ENCODE measurements at regions not wholly inside any gene's neighbourhood (a gene's known extent, or its start where the extent isn't known, plus 50 kb on each side); places are given as distances from the start of the nearest gene placed in this dataset.

- Histone ChIP-seq H3K27ac (ENCODE audit: low read length, poor library complexity, severe bottlenecking) (no peak overlapping the region), H4K91ac (ENCODE audit: low read length) (no peak overlapping the region), H3K9ac (ENCODE audit: low read length) (no peak overlapping the region), H2BK12ac (ENCODE audit: low read length in 2 of 2) (no peak overlapping the region), H3K79me1 (replicated peaks; ENCODE audit: low read length, poor library complexity, severe bottlenecking) (no peaks in the 10 kb centered on the region), H3K9me3 (ENCODE audit: control insufficient read depth, low read length) (peaks cover 7% of the 10 kb centered on the region), H3K14ac (ENCODE audit: low read length in 2 of 2) (no peak overlapping the region), H3K36me3 (ENCODE audit: control insufficient read depth in 1 of 2, insufficient read depth in 2 of 2, low read depth in 1 of 2, low read length in 2 of 2) (no peaks in the 10 kb centered on the region), H3K18ac (ENCODE audit: low read depth in 1 of 2, low read length in 2 of 2) (no peak overlapping the region), H2BK15ac (ENCODE audit: low read depth, poor library complexity, severe bottlenecking) (no peak overlapping the region), H2BK5ac (ENCODE audit: low read depth, low read length, poor library complexity, severe bottlenecking) (no peak overlapping the region), H4K8ac (ENCODE audit: low read length) (no peak overlapping the region), H3K4me1 (ENCODE audit: control insufficient read depth, insufficient read depth, low read depth, low read length) (no peaks in the 10 kb centered on the region), H2AK5ac (ENCODE audit: low read length, severe bottlenecking) (no peak overlapping the region), H2AFZ (ENCODE audit: low read depth, low read length) (no peak overlapping the region), H3K4ac (ENCODE audit: low read depth in 1 of 2, low read length in 2 of 2) (no peak overlapping the region), H2BK120ac (ENCODE audit: low read depth, low read length) (no peak overlapping the region), H3K4me2 (ENCODE audit: low read length, poor library complexity, severe bottlenecking) (no peak overlapping the region), H3K23ac (ENCODE audit: low read length in 2 of 2) (no peak overlapping the region), H3K4me3 (ENCODE audit: insufficient read depth in 1 of 2, low read depth in 1 of 2, low read length in 2 of 2) (no peak overlapping the region), H3K27me3 (ENCODE audit: control insufficient read depth in 1 of 2, insufficient read depth in 1 of 2, low read length in 2 of 2) (no peaks in the 10 kb centered on the region)
- DNase-seq = peak; percentile 9
- WGBS = 28% methylated on average over 4 of the region's 4 CpGs
Observed at GRCh38 chr13:57558051-57558467, 73.5 kb upstream of the PCDH17 start.

DNA sequence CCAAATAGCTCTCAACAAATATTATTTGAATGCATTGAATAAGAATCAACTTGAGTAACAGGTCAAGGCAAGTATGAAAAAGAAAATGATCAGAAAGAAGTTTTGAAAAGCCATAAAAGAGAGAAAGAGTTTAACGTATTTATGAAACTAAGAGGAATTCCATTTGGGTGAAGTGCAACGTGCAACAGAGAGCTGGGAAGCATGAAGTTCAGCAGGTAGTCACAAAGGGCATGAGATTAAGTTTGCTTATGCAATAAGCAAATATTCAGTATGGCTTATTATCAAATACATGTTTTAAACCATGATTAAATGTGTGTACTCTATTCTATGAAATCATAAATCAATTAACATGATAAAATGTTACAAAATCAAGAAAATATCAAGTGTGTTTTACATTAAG lies 62.7 kb upstream of the PCDH17 start:
- WGBS = 55% methylated on average over 2 of the region's 2 CpGs
- no peak overlapping the region for H2BK15ac ChIP-seq (ENCODE audit: low read depth, poor library complexity, severe bottlenecking)
- no peak overlapping the region for H2AFZ ChIP-seq (ENCODE audit: low read depth, low read length)
- H3K18ac ChIP-seq (ENCODE audit: low read depth in 1 of 2, low read length in 2 of 2) = no peak overlapping the region
- H2BK12ac ChIP-seq (ENCODE audit: low read length in 2 of 2) = no peak overlapping the region
- no peak for DNase-seq
- no peaks in the 10 kb centered on the region for H3K4me1 ChIP-seq (ENCODE audit: control insufficient read depth, insufficient read depth, low read depth, low read length)
- no peak overlapping the region for H2AK5ac ChIP-seq (ENCODE audit: low read length, severe bottlenecking)
- H2BK120ac ChIP-seq (ENCODE audit: low read depth, low read length) = no peak overlapping the region
- no peak overlapping the region for H4K8ac ChIP-seq (ENCODE audit: low read length)
- H2BK5ac ChIP-seq (ENCODE audit: low read depth, low read length, poor library complexity, severe bottlenecking) = no peak overlapping the region
- no peak overlapping the region for H3K4me3 ChIP-seq (ENCODE audit: insufficient read depth in 1 of 2, low read depth in 1 of 2, low read length in 2 of 2)
- H3K36me3 ChIP-seq (ENCODE audit: control insufficient read depth in 1 of 2, insufficient read depth in 2 of 2, low read depth in 1 of 2, low read length in 2 of 2) = no peaks in the 10 kb centered on the region
- no peak overlapping the region for H3K4ac ChIP-seq (ENCODE audit: low read depth in 1 of 2, low read length in 2 of 2)
- no peak overlapping the region for H3K9ac ChIP-seq (ENCODE audit: low read length)
- no peaks in the 10 kb centered on the region for H3K79me1 ChIP-seq (replicated peaks; ENCODE audit: low read length, poor library complexity, severe bottlenecking)
- H3K27ac ChIP-seq (ENCODE audit: low read length, poor library complexity, severe bottlenecking) = no peak overlapping the region
- H3K27me3 ChIP-seq (ENCODE audit: control insufficient read depth in 1 of 2, insufficient read depth in 1 of 2, low read length in 2 of 2) = no peaks in the 10 kb centered on the region
- no peak overlapping the region for H4K91ac ChIP-seq (ENCODE audit: low read length)
- no peaks in the 10 kb centered on the region for H3K9me3 ChIP-seq (ENCODE audit: control insufficient read depth, low read length)
- H3K14ac ChIP-seq (ENCODE audit: low read length in 2 of 2) = no peak overlapping the region
- no peak overlapping the region for H3K23ac ChIP-seq (ENCODE audit: low read length in 2 of 2)
- H3K4me2 ChIP-seq (ENCODE audit: low read length, poor library complexity, severe bottlenecking) = no peak overlapping the region

DNA sequence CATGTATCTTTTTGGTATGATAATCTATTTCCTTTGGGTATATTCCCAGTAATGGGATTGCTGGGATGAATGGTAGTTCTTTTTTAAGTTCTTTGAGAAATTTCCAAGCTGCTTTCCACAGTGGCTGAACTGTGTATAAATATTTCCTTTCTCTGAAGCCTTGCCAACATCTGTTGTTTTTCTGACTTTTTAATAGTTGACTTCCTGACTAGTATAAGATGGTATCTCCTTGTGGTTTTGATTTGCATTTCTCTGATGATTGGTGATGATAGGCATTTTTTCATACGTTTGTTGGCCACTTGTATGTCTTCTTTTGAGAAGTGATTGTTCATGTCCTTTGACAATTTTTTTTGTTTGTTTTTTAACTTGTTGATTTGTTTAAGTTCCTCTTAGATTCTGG lies 61.6 kb upstream of the PCDH17 start:
- H4K8ac ChIP-seq (ENCODE audit: low read length) = no peak overlapping the region

More for the DNA sequence above, 61.6 kb upstream of the PCDH17 start:
- Histone ChIP-seq H3K9me3 (ENCODE audit: control insufficient read depth, low read length) (peaks cover 2% of the 10 kb centered on the region), H3K36me3 (ENCODE audit: control insufficient read depth in 1 of 2, insufficient read depth in 2 of 2, low read depth in 1 of 2, low read length in 2 of 2) (no peaks in the 10 kb centered on the region), H3K23ac (ENCODE audit: low read length in 2 of 2) (no peak overlapping the region), H2BK12ac (ENCODE audit: low read length in 2 of 2) (no peak overlapping the region), H3K18ac (ENCODE audit: low read depth in 1 of 2, low read length in 2 of 2) (no peak overlapping the region), H3K4ac (ENCODE audit: low read depth in 1 of 2, low read length in 2 of 2) (no peak overlapping the region), H2BK5ac (ENCODE audit: low read depth, low read length, poor library complexity, severe bottlenecking) (no peak overlapping the region), H2AK5ac (ENCODE audit: low read length, severe bottlenecking) (no peak overlapping the region), H2BK15ac (ENCODE audit: low read depth, poor library complexity, severe bottlenecking) (no peak overlapping the region), H3K14ac (ENCODE audit: low read length in 2 of 2) (no peak overlapping the region), H3K27me3 (ENCODE audit: control insufficient read depth in 1 of 2, insufficient read depth in 1 of 2, low read length in 2 of 2) (no peaks in the 10 kb centered on the region), H3K4me3 (ENCODE audit: insufficient read depth in 1 of 2, low read depth in 1 of 2, low read length in 2 of 2) (no peak overlapping the region), H4K91ac (ENCODE audit: low read length) (no peak overlapping the region), H2BK120ac (ENCODE audit: low read depth, low read length) (no peak overlapping the region), H2AFZ (ENCODE audit: low read depth, low read length) (no peak overlapping the region), H3K79me1 (replicated peaks; ENCODE audit: low read length, poor library complexity, severe bottlenecking) (no peaks in the 10 kb centered on the region), H3K27ac (ENCODE audit: low read length, poor library complexity, severe bottlenecking) (no peak overlapping the region), H3K9ac (ENCODE audit: low read length) (no peak overlapping the region), H3K4me2 (ENCODE audit: low read length, poor library complexity, severe bottlenecking) (no peak overlapping the region), H3K4me1 (ENCODE audit: control insufficient read depth, insufficient read depth, low read depth, low read length) (no peaks in the 10 kb centered on the region)
- WGBS = 18% methylated on average over 1 of the region's 1 CpG
- peak; percentile 6 for DNase-seq
